ENCODE measurements at regions not wholly inside any gene's neighbourhood (a gene's known extent, or its start where the extent isn't known, plus 50 kb on each side); places are given as distances from the start of the nearest gene placed in this dataset.
A peak's percentile ranks its signal among the peaks of the same experiment; 100 is the strongest.
"Not testable (repeated sequence)": the region's sequence is repeated elsewhere in the genome, so short reads cannot be mapped to it uniquely, and the experiment has no call there.

GRCh38 chr16:13342675-13343074 is 441.3 kb downstream of the SHISA9 start:
- Histone ChIP-seq H3K27me3 (ENCODE audit: control insufficient read depth, insufficient read depth, low read length) (no peaks in the 10 kb centered on the region), H3K36me3 (ENCODE audit: control insufficient read depth, insufficient read depth, low read length) (no peaks in the 10 kb centered on the region), H3K4me3 (ENCODE audit: low read depth, low read length) (no peak overlapping the region)
- DNase-seq (ENCODE audit: low read depth) (no peak), FAIRE-seq (no peak)
- no peak for TF ChIP-seq CTCF (IDR thresholded peaks at IDR 0.05; ENCODE audit: insufficient read depth, low read length, severe bottlenecking)

GRCh38 chr16:13344001-13344400 is 442.6 kb downstream of the SHISA9 start:
- FAIRE-seq, result no peak
- no peak for DNase-seq (ENCODE audit: low read depth)
- Histone ChIP-seq H3K36me3 (ENCODE audit: control insufficient read depth, insufficient read depth, low read length) (no peaks in the 10 kb centered on the region), H3K27me3 (ENCODE audit: control insufficient read depth, insufficient read depth, low read length) (no peaks in the 10 kb centered on the region), H3K4me3 (ENCODE audit: low read depth, low read length) (no peak overlapping the region)
- TF ChIP-seq CTCF (IDR thresholded peaks at IDR 0.05; ENCODE audit: insufficient read depth, low read length, severe bottlenecking), result no peak

GRCh38 chr16:13348416-13348815 is 447.0 kb downstream of the SHISA9 start:
- Histone ChIP-seq H3K36me3 (ENCODE audit: control insufficient read depth, insufficient read depth, low read length) (no peaks in the 10 kb centered on the region), H3K27me3 (ENCODE audit: control insufficient read depth, insufficient read depth, low read length) (no peaks in the 10 kb centered on the region), H3K4me3 (ENCODE audit: low read depth, low read length) (no peak overlapping the region)
- no peak for TF ChIP-seq CTCF (IDR thresholded peaks at IDR 0.05; ENCODE audit: insufficient read depth, low read length, severe bottlenecking)
- FAIRE-seq (peak; percentile 77), DNase-seq (ENCODE audit: low read depth) (no peak)

GRCh38 chr16:13350000-13350399 is 448.6 kb downstream of the SHISA9 start:
- H3K27me3 ChIP-seq (ENCODE audit: control insufficient read depth, insufficient read depth, low read length), result no peaks in the 10 kb centered on the region
- no peak for FAIRE-seq
- no peaks in the 10 kb centered on the region for H3K36me3 ChIP-seq (ENCODE audit: control insufficient read depth, insufficient read depth, low read length)
- no peak for TF ChIP-seq CTCF (IDR thresholded peaks at IDR 0.05; ENCODE audit: insufficient read depth, low read length, severe bottlenecking)
- no peak overlapping the region for H3K4me3 ChIP-seq (ENCODE audit: low read depth, low read length)
- no peak for DNase-seq (ENCODE audit: low read depth)

GRCh38 chr16:13351181-13351580 is 449.8 kb downstream of the SHISA9 start:
- DNase-seq (ENCODE audit: low read depth) (no peak), FAIRE-seq (no peak)
- H3K4me3 ChIP-seq (ENCODE audit: low read depth, low read length), result no peak overlapping the region
- no peaks in the 10 kb centered on the region for H3K36me3 ChIP-seq (ENCODE audit: control insufficient read depth, insufficient read depth, low read length)
- no peaks in the 10 kb centered on the region for H3K27me3 ChIP-seq (ENCODE audit: control insufficient read depth, insufficient read depth, low read length)
- TF ChIP-seq CTCF (IDR thresholded peaks at IDR 0.05; ENCODE audit: insufficient read depth, low read length, severe bottlenecking), result no peak

- no peak for FAIRE-seq
- no peak for DNase-seq (ENCODE audit: low read depth)
- H3K4me3 ChIP-seq (ENCODE audit: low read depth, low read length), result no peak overlapping the region
- H3K27me3 ChIP-seq (ENCODE audit: control insufficient read depth, insufficient read depth, low read length), result no peaks in the 10 kb centered on the region
- H3K36me3 ChIP-seq (ENCODE audit: control insufficient read depth, insufficient read depth, low read length), result no peaks in the 10 kb centered on the region
- TF ChIP-seq CTCF (IDR thresholded peaks at IDR 0.05; ENCODE audit: insufficient read depth, low read length, severe bottlenecking), result no peak
Measured at GRCh38 chr16:13351601-13352217, 450.3 kb downstream of the SHISA9 start.

- not testable (repeated sequence) for FAIRE-seq; DNase-seq (ENCODE audit: low read depth); H3K36me3 ChIP-seq (ENCODE audit: control insufficient read depth, insufficient read depth, low read length)
Measured at GRCh38 chr16:13352796-13353195, 451.4 kb downstream of the SHISA9 start.

GRCh38 chr16:13357842-13358241 is 456.4 kb downstream of the SHISA9 start:
- not testable (repeated sequence) for FAIRE-seq; H3K36me3 ChIP-seq (ENCODE audit: control insufficient read depth, insufficient read depth, low read length); H3K4me3 ChIP-seq (ENCODE audit: low read depth, low read length)

More at GRCh38 chr16:13352796-13353195, 451.4 kb downstream of the SHISA9 start:
- H3K4me3 ChIP-seq (ENCODE audit: low read depth, low read length); H3K27me3 ChIP-seq (ENCODE audit: control insufficient read depth, insufficient read depth, low read length): not testable (repeated sequence)

More at GRCh38 chr16:13357842-13358241, 456.4 kb downstream of the SHISA9 start:
- DNase-seq (ENCODE audit: low read depth); H3K27me3 ChIP-seq (ENCODE audit: control insufficient read depth, insufficient read depth, low read length): not testable (repeated sequence)

Measured in bronchial epithelial cell (primary cell).